ENCODE measurements at regions not wholly inside any gene's neighbourhood (a gene's known extent, or its start where the extent isn't known, plus 50 kb on each side); places are given as distances from the start of the nearest gene placed in this dataset.

DNA sequence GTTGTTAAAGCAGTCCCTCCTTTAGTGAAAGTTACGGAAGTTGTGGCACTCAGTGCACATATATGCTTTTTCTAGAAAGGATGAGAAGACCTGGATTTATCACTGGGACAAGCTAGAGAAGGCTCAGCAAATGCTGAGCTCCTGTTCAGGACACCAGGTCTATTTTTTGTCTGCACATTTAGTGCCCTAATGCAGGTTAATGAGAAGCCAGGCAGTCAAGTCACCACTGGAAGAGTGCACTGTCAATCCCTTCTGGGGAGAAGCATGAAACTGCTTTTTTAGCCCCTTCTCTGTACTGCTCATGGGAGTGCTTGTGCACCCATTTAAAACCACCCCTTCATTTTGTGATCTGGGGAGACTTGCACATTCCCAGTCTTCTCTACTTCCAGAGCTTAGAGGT is 624.1 kb upstream of the USP24 start:
- H3K27ac ChIP-seq (ENCODE audit: low read length) = no peak overlapping the region
- H2AFZ ChIP-seq (ENCODE audit: low read depth, low read length) = no peak overlapping the region
- no peaks in the 10 kb centered on the region for H3K36me3 ChIP-seq (replicated peaks; ENCODE audit: low read depth, low read length)
- no peak overlapping the region for H3K4me2 ChIP-seq (ENCODE audit: low read length)
- H4K20me1 ChIP-seq (ENCODE audit: insufficient read depth, low read length) = no peaks in the 10 kb centered on the region
- H3K27me3 ChIP-seq (ENCODE audit: low read depth, low read length) = no peaks in the 10 kb centered on the region
- no peaks in the 10 kb centered on the region for H3K79me2 ChIP-seq (ENCODE audit: low read length)
- TF ChIP-seq, protein P1, sequence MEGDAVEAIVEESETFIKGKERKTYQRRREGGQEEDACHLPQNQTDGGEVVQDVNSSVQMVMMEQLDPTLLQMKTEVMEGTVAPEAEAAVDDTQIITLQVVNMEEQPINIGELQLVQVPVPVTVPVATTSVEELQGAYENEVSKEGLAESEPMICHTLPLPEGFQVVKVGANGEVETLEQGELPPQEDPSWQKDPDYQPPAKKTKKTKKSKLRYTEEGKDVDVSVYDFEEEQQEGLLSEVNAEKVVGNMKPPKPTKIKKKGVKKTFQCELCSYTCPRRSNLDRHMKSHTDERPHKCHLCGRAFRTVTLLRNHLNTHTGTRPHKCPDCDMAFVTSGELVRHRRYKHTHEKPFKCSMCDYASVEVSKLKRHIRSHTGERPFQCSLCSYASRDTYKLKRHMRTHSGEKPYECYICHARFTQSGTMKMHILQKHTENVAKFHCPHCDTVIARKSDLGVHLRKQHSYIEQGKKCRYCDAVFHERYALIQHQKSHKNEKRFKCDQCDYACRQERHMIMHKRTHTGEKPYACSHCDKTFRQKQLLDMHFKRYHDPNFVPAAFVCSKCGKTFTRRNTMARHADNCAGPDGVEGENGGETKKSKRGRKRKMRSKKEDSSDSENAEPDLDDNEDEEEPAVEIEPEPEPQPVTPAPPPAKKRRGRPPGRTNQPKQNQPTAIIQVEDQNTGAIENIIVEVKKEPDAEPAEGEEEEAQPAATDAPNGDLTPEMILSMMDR (IDR thresholded peaks at IDR 0.05; ENCODE audit: low read depth, low read length) = no peak
- TF ChIP-seq EZH2phosphoT487 (IDR thresholded peaks at IDR 0.05; ENCODE audit: low read depth) = no peak
- H3K4me3 ChIP-seq (ENCODE audit: low read length) = no peak overlapping the region
- no peaks in the 10 kb centered on the region for H3K9me3 ChIP-seq (ENCODE audit: insufficient read depth, low read length)
- no peaks in the 10 kb centered on the region for H3K4me1 ChIP-seq (ENCODE audit: low read length)
- H3K9ac ChIP-seq (ENCODE audit: low read length) = no peak overlapping the region

- Histone ChIP-seq H3K79me2 (ENCODE audit: low read length) (no peaks in the 10 kb centered on the region), H3K27me3 (ENCODE audit: low read depth, low read length) (no peaks in the 10 kb centered on the region), H4K20me1 (ENCODE audit: insufficient read depth, low read length) (no peaks in the 10 kb centered on the region), H3K4me1 (ENCODE audit: low read length) (no peaks in the 10 kb centered on the region), H3K4me3 (ENCODE audit: low read length) (no peak overlapping the region), H3K4me2 (ENCODE audit: low read length) (no peak overlapping the region), H3K36me3 (replicated peaks; ENCODE audit: low read depth, low read length) (no peaks in the 10 kb centered on the region), H2AFZ (ENCODE audit: low read depth, low read length) (no peak overlapping the region), H3K27ac (ENCODE audit: low read length) (no peak overlapping the region), H3K9ac (ENCODE audit: low read length) (no peak overlapping the region), H3K9me3 (ENCODE audit: insufficient read depth, low read length) (no peaks in the 10 kb centered on the region)
- TF ChIP-seq, protein P1 (IDR thresholded peaks at IDR 0.05; ENCODE audit: low read depth, low read length) = no peak
- TF ChIP-seq EZH2phosphoT487 (IDR thresholded peaks at IDR 0.05; ENCODE audit: low read depth) = no peak
Observed at GRCh38 chr1:55836086-55836485, 620.9 kb upstream of the USP24 start.

GRCh38 chr1:55833529-55834091 is 618.4 kb upstream of the USP24 start:
- Histone ChIP-seq H3K27ac (ENCODE audit: low read length) (no peak overlapping the region), H3K9me3 (ENCODE audit: insufficient read depth, low read length) (no peaks in the 10 kb centered on the region), H3K79me2 (ENCODE audit: low read length) (no peaks in the 10 kb centered on the region), H3K4me1 (ENCODE audit: low read length) (no peaks in the 10 kb centered on the region), H3K36me3 (replicated peaks; ENCODE audit: low read depth, low read length) (no peaks in the 10 kb centered on the region), H3K4me2 (ENCODE audit: low read length) (no peak overlapping the region), H3K4me3 (ENCODE audit: low read length) (no peak overlapping the region), H4K20me1 (ENCODE audit: insufficient read depth, low read length) (no peaks in the 10 kb centered on the region), H3K9ac (ENCODE audit: low read length) (no peak overlapping the region), H2AFZ (ENCODE audit: low read depth, low read length) (no peak overlapping the region), H3K27me3 (ENCODE audit: low read depth, low read length) (no peaks in the 10 kb centered on the region)
- TF ChIP-seq, protein P1 (IDR thresholded peaks at IDR 0.05; ENCODE audit: low read depth, low read length) = no peak
- TF ChIP-seq EZH2phosphoT487 (IDR thresholded peaks at IDR 0.05; ENCODE audit: low read depth) = no peak

- no peaks in the 10 kb centered on the region for H3K4me1 ChIP-seq (ENCODE audit: low read length)
- no peaks in the 10 kb centered on the region for H3K36me3 ChIP-seq (replicated peaks; ENCODE audit: low read depth, low read length)
- H3K9ac ChIP-seq (ENCODE audit: low read length) = no peak overlapping the region
- H3K4me3 ChIP-seq (ENCODE audit: low read length) = no peak overlapping the region
- H3K79me2 ChIP-seq (ENCODE audit: low read length) = no peaks in the 10 kb centered on the region
- H4K20me1 ChIP-seq (ENCODE audit: insufficient read depth, low read length) = no peaks in the 10 kb centered on the region
- H3K27me3 ChIP-seq (ENCODE audit: low read depth, low read length) = no peaks in the 10 kb centered on the region
- no peaks in the 10 kb centered on the region for H3K9me3 ChIP-seq (ENCODE audit: insufficient read depth, low read length)
- no peak overlapping the region for H3K4me2 ChIP-seq (ENCODE audit: low read length)
- no peak for TF ChIP-seq EZH2phosphoT487 (IDR thresholded peaks at IDR 0.05; ENCODE audit: low read depth)
- TF ChIP-seq, protein P1 (IDR thresholded peaks at IDR 0.05; ENCODE audit: low read depth, low read length) = no peak
- no peak overlapping the region for H2AFZ ChIP-seq (ENCODE audit: low read depth, low read length)
- H3K27ac ChIP-seq (ENCODE audit: low read length) = no peak overlapping the region
Observed at GRCh38 chr1:55831759-55832158, 616.6 kb upstream of the USP24 start.

Measured in OCI-LY3 (cell line).